Gastroesophageal sphincter (tissue), 3 donors: ENCODE measurements at regions not wholly inside any gene's neighbourhood (a gene's known extent, or its start where the extent isn't known, plus 50 kb on each side); places are given as distances from the start of the nearest gene placed in this dataset.

Source experiments
- CTCF ChIP-seq, 4 experiments: fragments of 200-600 bp in 2 of 4; fragments of 450-650 bp in 2 of 4; sonication (generic) in 1 of 4; IDR thresholded peaks; one replicate each; pipeline ENCODE4 v1.5.1; 2017 to 2019; ENCODE audit warnings: antibody characterized with exemption in 4 of 4, mild to moderate bottlenecking in 2 of 4, moderate library complexity in 2 of 4
- POLR2AphosphoS5 ChIP-seq: sonication (generic); formaldehyde crosslinking; IDR thresholded peaks from one replicate; pipeline ENCODE4 v1.6.1; 2017; ENCODE audit warnings: antibody characterized with exemption

GRCh38 chr5:2032432-2032831 is 149.7 kb upstream of the IRX4 start:
- TF ChIP-seq CTCF (IDR thresholded peaks at IDR 0.05): no peak
- TF ChIP-seq POLR2AphosphoS5: no peak
